GM08714 (cell line): ENCODE measurements at regions not wholly inside any gene's neighbourhood (a gene's known extent, or its start where the extent isn't known, plus 50 kb on each side); places are given as distances from the start of the nearest gene placed in this dataset.

Experiments
- H3K4me3 ChIP-seq: fragments of 200-500 bp; sonication (Bioruptor generic); 2 replicates; pipeline ENCODE4 v1.5.1; 2014; ENCODE audit warnings: mild to moderate bottlenecking, low read length, inconsistent platforms
- ZNF274 ChIP-seq: IDR thresholded peaks from 2 replicates; pipeline ENCODE4 v1.6.1; 2012; ENCODE audit warnings: mild to moderate bottlenecking, low read depth, low read length

- no peak for TF ChIP-seq ZNF274
- H3K4me3 ChIP-seq: no peak overlapping the region
Observed at GRCh38 chr5:4243479-4244264, 648.0 kb downstream of the IRX1 start.

DNA sequence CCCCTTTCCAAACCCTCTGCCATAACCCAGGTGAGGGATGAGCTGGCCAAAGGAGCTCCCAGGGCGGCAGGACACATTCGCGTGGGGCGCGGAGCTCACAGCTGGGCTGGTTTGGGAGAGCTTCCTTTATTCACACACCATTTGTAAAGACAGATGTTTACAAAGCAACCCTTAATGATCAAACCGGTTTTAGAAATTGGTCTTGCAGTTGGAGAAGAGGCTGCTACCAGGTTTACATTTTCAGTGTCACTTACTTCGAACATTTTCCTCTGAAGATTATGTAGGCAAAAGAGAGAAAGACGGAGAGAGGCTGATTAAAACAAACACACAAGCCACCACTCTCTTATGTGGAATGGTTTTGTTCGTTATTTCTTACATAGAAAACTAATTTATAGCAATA lies 648.7 kb downstream of the IRX1 start:
- H3K4me3 ChIP-seq: no peak overlapping the region
- TF ChIP-seq ZNF274: no peak

- TF ChIP-seq ZNF274: no peak
- H3K4me3 ChIP-seq: no peak overlapping the region
Observed at GRCh38 chr5:4245076-4245475, 649.4 kb downstream of the IRX1 start.

DNA sequence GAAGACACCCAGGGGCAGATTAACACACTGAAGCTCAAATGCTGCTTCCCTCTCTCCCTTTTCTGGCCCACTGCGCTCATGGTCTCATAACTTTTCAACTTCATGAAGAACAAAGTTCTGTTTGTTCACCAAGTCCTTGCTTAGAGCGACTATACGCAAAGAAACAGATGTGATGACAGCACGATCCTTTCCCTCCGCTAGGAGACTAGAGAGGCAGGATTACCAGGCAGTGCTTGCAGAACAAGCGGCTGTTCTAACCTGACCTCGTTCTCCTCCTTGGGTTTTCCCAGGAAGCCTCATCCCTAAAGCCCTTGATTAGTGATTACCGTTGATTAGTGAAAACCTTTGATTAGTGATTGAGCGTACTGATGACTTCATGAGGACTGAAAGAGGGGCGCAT lies 649.9 kb downstream of the IRX1 start:
- TF ChIP-seq ZNF274: no peak

DNA sequence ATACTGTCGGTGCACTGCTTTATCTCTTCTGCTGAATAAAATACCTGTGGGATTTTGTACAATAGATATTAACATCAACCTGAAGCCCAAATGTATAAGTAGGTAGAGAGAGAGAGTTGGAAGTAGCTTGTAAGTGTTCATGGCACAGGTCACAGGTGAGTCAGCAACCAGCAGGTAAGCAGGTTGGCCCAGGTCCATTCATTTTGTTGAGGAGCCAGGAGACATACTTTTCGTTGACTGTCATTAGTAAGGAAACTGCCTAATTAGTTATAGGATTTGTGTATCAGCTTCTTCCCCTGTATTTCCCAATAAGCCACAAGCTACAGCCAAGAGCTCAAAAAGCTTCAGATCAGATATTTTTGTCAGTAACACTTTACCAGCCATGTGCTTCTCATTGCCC lies 650.8 kb downstream of the IRX1 start:
- H3K4me3 ChIP-seq: no peak overlapping the region
- no peak for TF ChIP-seq ZNF274

More for the DNA sequence above, 649.9 kb downstream of the IRX1 start:
- no peak overlapping the region for H3K4me3 ChIP-seq

GRCh38 chr5:4250254-4250653 lies 654.6 kb downstream of the IRX1 start:
- H3K4me3 ChIP-seq: no peak overlapping the region
- no peak for TF ChIP-seq ZNF274

GRCh38 chr5:4252385-4252784 lies 656.8 kb downstream of the IRX1 start:
- no peak overlapping the region for H3K4me3 ChIP-seq
- TF ChIP-seq ZNF274: no peak

DNA sequence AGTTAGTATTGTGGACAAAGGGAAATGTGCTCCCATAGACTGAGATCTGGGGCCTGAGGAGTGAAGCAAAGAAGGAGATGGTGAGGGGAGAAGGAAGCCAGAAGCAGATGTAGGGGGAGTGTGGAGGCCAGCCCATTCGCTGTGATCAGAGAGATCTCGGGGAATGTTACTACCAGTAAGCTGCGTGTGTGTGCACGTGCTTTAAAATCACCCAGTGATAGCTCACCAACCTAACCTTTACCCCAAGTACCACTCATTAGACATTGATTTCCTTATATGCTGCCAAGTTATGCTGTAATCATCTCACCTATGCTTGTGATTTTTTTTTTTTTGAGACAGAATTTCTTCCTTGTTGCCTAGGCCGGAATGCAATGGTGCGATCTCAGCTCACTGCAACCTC lies 659.1 kb downstream of the IRX1 start:
- TF ChIP-seq ZNF274: no peak
- H3K4me3 ChIP-seq: no peak overlapping the region

GRCh38 chr5:4255441-4255840 lies 659.8 kb downstream of the IRX1 start:
- TF ChIP-seq ZNF274: no peak
- H3K4me3 ChIP-seq: no peak overlapping the region

DNA sequence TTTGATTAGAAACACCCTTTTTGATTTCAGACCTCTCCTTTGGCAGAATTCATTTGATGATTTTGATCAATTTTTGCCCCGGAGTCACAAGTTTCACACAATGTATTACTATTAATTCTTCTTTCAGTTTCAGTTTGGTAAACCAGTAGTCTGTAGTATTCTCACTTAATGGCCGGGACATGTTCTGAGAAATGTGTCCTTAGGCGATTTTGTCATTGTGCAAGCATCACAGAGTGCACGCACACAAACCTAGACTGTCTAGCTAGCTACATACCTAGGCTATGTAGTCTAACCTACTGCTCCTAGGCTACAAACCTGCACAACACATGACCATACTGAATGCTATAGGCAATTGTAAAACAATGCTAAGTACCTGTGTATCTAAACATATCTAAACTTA lies 662.5 kb downstream of the IRX1 start:
- H3K4me3 ChIP-seq: no peak overlapping the region
- no peak for TF ChIP-seq ZNF274

GRCh38 chr5:4271193-4271592 lies 675.6 kb downstream of the IRX1 start:
- no peak for TF ChIP-seq ZNF274
- no peak overlapping the region for H3K4me3 ChIP-seq

- H3K4me3 ChIP-seq: no peak overlapping the region
- TF ChIP-seq ZNF274: no peak
Observed at GRCh38 chr5:4275232-4275631, 679.6 kb downstream of the IRX1 start.

DNA sequence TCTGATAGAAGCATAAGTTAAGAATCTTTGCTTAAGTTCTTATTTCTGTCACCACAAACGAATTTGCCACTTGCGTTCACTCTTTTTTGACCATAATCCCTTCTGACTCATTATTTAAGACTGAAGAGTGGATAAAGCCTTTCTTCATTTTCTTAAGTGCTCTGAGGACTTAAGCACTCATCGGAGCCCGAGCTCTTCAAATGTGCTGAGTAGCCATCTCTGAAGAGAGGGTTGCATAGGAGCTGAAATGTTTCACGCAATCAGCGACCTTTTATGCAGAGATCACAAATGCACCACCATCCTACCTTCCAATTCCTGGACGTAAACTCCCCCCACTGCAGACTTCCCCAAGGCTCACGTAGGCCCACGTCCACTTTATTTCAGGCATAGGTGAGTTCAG lies 699.2 kb downstream of the IRX1 start:
- H3K4me3 ChIP-seq: no peak overlapping the region

GRCh38 chr5:4295663-4296339 lies 700.2 kb downstream of the IRX1 start:
- TF ChIP-seq ZNF274: no peak
- no peak overlapping the region for H3K4me3 ChIP-seq

More for the DNA sequence above, 699.2 kb downstream of the IRX1 start:
- TF ChIP-seq ZNF274: no peak

- no peak for TF ChIP-seq ZNF274
Observed at GRCh38 chr5:4306057-4306456, 710.4 kb downstream of the IRX1 start.

More at GRCh38 chr5:4306057-4306456, 710.4 kb downstream of the IRX1 start:
- H3K4me3 ChIP-seq: no peak overlapping the region
